Astrocyte of the spinal cord (primary cell): ENCODE measurements at regions not wholly inside any gene's neighbourhood (a gene's known extent, or its start where the extent isn't known, plus 50 kb on each side); places are given as distances from the start of the nearest gene placed in this dataset.

Experiments used
- DNase-seq: peaks from one replicate; pipeline ENCODE4 v3.0.0; 2011; ENCODE audit warnings: low read depth, low spot score
- H3K4me3 ChIP-seq: 2 replicates; pipeline ENCODE4 v1.5.1; 2011; ENCODE audit warnings: low read depth, mild to moderate bottlenecking, low read length, moderate library complexity
- CTCF ChIP-seq: IDR thresholded peaks from 2 replicates; pipeline ENCODE4 v1.5.1; 2012; ENCODE audit warnings: low read depth, mild to moderate bottlenecking, low read length, inconsistent platforms
- in situ Hi-C: cut with HindIII; loops from 2 replicates; pipeline ENCODE4 v1.10.0; 2017; ENCODE audit warnings: low sequenced_read_pairs

DNA sequence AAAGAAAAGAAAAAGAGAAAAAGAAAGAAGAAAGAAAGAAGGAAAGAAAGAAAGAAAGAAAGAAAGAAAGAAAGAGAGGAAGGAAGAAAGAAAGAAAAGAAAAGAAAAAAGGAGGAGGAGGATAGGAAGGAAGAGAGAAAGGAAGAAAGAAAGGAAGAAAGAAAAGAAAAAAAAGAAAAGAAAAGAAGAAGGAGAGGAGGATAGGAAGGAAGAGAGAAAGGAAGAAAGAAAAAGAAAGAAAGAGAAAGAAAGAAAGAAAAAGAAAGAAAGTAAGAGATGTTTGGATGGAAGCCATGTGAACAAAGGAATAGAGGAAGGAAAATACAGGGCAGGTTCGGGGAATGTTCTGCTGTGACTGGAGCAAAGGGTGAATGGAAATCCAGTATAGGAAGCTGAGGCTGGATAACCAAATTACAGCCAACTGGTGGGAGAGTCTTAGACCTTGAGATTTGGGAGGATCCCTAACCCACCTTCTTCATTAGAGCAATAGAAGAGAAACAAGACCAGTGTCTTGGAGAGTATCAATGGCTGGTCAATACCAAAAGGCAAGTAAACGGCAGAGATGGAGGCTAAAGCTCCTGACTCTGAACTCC, 94.9 kb downstream of the RASSF10 start:
- in situ Hi-C loops: no loop called here
- H3K4me3 ChIP-seq: no peak overlapping the region
- no peak for TF ChIP-seq CTCF
- DNase-seq: no peak

DNA sequence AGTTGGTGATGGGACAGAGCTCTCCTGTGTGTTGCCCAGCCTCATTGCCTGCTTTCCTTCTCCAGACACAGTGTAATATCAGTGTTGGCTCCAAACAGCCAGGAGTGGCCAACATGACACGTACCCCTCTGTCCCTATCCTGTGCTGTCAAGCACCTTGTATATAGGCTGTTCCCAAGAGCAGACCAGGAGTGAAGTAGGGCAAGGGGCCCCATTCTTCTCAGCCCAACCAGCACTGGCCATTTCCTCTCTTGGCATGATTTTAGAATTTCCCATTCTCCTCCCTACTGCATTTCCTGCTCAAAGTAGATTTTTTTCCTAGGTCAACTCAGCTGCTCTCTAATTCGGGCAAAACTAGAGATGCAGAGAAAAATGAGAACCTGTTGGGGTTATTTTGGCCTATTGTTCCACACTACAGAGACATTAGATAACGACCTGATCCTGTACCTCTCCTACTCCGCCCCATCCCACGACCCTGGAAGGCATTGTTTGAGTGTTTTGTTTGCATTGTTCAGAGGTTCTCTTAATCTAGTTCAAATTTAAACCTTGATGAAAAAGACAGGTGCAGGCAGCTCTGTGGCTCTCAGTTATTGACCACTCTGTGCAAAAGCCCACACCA, 95.6 kb downstream of the RASSF10 start:
- DNase-seq: no peak
- in situ Hi-C loops: no loop called here
- no peak for TF ChIP-seq CTCF
- no peak overlapping the region for H3K4me3 ChIP-seq

DNA sequence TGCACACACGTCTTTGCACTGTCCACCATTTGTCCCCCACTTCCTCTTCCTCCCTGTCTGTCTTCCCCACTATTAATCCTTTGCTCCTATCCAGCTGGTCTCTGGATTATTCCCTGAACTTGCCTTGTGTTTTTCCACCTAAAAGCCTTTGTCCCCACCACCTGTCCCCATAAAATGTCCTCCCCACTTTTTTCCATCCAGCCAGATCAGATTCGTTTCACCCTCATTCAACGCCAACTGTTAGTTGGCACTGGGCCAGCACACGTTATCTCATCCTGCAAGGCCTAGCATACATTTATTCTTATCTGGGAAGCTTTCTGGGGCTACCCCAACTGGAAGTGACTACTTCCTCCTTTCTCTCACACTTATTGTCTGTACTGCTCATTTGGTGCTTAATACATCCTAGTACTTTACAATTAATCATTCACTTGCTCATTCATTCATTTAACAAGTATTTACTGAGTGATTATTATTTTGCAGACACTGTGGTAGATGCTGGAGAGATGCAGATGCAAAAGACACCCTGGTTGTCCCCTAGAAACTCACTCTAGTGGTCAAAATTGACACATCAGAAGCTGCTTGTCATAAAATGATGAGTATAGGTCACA, 96.2 kb downstream of the RASSF10 start:
- TF ChIP-seq CTCF: no peak
- no peak overlapping the region for H3K4me3 ChIP-seq
- in situ Hi-C loops: no loop called here
- DNase-seq: no peak

DNA sequence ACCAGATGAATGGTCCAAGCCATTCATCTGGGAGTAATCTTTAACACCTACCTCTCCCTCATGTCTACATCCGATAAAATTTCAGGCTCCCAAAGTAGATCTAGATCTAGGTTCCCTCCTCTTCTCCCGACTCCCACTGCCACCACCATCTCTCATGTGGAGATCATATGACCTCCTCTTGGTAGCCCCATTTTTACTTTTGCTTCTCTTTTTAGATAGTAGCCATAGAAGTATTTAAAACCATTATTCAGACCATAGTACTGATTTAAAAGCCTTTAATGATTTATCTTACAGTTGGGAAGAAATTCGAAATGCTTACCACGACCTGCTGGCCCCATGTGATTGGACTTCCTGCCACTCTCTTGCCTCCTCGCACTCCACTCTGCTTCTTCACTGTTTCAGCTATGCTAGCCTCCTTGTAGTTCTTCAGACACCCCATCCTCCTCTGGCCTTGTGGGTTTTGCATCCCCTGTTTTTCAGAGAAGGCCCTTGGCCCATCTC, 98.5 kb downstream of the RASSF10 start:
- in situ Hi-C loops: no loop called here
- H3K4me3 ChIP-seq: no peak overlapping the region
- no peak for DNase-seq
- no peak for TF ChIP-seq CTCF

DNA sequence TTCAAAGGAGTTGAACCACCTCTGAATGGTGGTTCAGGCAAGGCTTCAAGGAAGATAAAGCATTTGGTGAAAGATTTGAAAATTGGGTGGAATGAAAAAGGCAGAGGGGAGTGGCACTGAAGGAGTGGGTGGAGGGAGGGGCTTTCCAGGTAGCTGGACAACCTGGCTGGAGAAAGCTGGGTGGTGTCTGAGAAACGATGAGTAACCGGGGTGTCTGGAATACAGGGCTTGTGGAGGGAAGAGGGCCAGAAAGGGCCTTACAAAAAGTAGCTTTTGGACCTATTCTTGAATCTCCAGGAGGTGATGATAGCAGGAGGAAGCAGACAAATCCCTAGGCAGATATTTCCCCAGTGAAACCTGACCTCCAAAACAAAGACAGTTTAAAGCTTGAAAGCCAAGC, 99.3 kb downstream of the RASSF10 start:
- no peak overlapping the region for H3K4me3 ChIP-seq
- in situ Hi-C loops: no loop called here
- TF ChIP-seq CTCF: no peak
- no peak for DNase-seq

- no peak overlapping the region for H3K4me3 ChIP-seq
- TF ChIP-seq CTCF: no peak
- in situ Hi-C loops: no loop called here
- DNase-seq: no peak
These were observed 100.5 kb downstream of the RASSF10 start for GRCh38 chr11:13109616-13110015.
